GM12878 (cell line): ENCODE measurements at regions not wholly inside any gene's neighbourhood (a gene's known extent, or its start where the extent isn't known, plus 50 kb on each side); places are given as distances from the start of the nearest gene placed in this dataset.

Experiments used
- ATAC-seq: fragments of 200-7000 bp; cut with Tn5 transposase; 3 replicates; pipeline ENCODE4 v1.9.1; 2020; ENCODE audit warnings: mild to moderate bottlenecking, moderate library complexity
- BruUV-seq: library from RNA; stranded (reverse); fragments of 400-500 nt; replicated peaks from 2 replicates; lab custom pipeline; 2021; lab: Mats Ljungman, UMichigan
- CTCF ChIA-PET: fragments of 300-600 bp; sonication (Branson Sonifier 250); formaldehyde crosslinking; extraction: SDS; loops from one replicate; lab custom pipeline; 2021; ENCODE audit warnings: inconsistent platforms; lab: Yijun Ruan, JAX
- POLR2A ChIA-PET: fragments of 350-600 bp; formaldehyde crosslinking; extraction: SDS; loops from one replicate; lab custom pipeline; 2021; ENCODE audit warnings: inconsistent platforms; lab: Charles Lee
- RAD21 ChIA-PET: fragments of 300-600 bp; sonication (Branson Sonifier 250); formaldehyde crosslinking; loops from one replicate; lab custom pipeline; 2023; ENCODE audit warnings: antibody characterized with exemption; ENCODE audit not compliant: unreplicated experiment; lab: Charles Lee
- SMC1A ChIA-PET: fragments of 300-600 bp; sonication (Branson Sonifier 250); formaldehyde crosslinking; loops from one replicate; lab custom pipeline; 2023; ENCODE audit not compliant: unreplicated experiment, uncharacterized antibody; lab: Charles Lee
- DNase-seq: peaks from one replicate; pipeline ENCODE4 v3.0.0-alpha.2; 2011; ENCODE audit warnings: low read depth, low spot score
- FAIRE-seq: peaks from 3 replicates; lab custom pipeline; 2011; peaks lifted over from hg19 to GRCh38; lab: Jason Lieb, UNC
- H2AFZ ChIP-seq: 2 replicates; pipeline ENCODE4 v1.6.0; 2011; ENCODE audit warnings: low read depth, low read length, control low read depth; ENCODE audit not compliant: control insufficient read depth
- H3K27ac ChIP-seq: 2 replicates; pipeline ENCODE4 v1.5.1; 2011; ENCODE audit warnings: control low read depth; ENCODE audit not compliant: control insufficient read depth, insufficient read depth
- H3K27me3 ChIP-seq, 2 experiments: replicated peaks in 1 of 2; 2 replicates each; pipeline versions ENCODE4 v1.6.0 to v1.6.1; 2011; ENCODE audit warnings: low read length in 1 of 2; ENCODE audit not compliant: control insufficient read depth in 2 of 2, insufficient read depth in 2 of 2
- H3K36me3 ChIP-seq, 2 experiments: 2 replicates each; pipeline ENCODE4 v1.5.1; 2011; ENCODE audit warnings: low read length in 1 of 2; ENCODE audit not compliant: control insufficient read depth in 2 of 2, insufficient read depth in 2 of 2
- H3K4me1 ChIP-seq: 2 replicates; pipeline ENCODE4 v1.6.1; 2011; ENCODE audit warnings: mild to moderate bottlenecking, low read length, moderate library complexity, mixed read lengths; ENCODE audit not compliant: control insufficient read depth, insufficient read depth
- H3K4me2 ChIP-seq: 2 replicates; pipeline ENCODE4 v1.6.0; 2011; ENCODE audit warnings: control low read depth; ENCODE audit not compliant: control insufficient read depth, insufficient read depth
- H3K4me3 ChIP-seq: fragments of 200-600 bp; sonication (generic); 2 replicates; pipeline ENCODE4 v1.5.1; 2016
- H3K79me2 ChIP-seq: 2 replicates; pipeline ENCODE4 v1.6.0; 2011; ENCODE audit warnings: low read length; ENCODE audit not compliant: control insufficient read depth, insufficient read depth
- H3K9ac ChIP-seq: 2 replicates; pipeline ENCODE4 v1.8.0; 2011; ENCODE audit warnings: low read length, control low read depth, mixed read lengths; ENCODE audit not compliant: control insufficient read depth, insufficient read depth
- H3K9me3 ChIP-seq: replicated peaks from 3 replicates; pipeline ENCODE4 v1.5.1; 2011; ENCODE audit warnings: mild to moderate bottlenecking, low read length; ENCODE audit not compliant: control insufficient read depth, insufficient read depth
- H4K20me1 ChIP-seq: 2 replicates; pipeline ENCODE4 v1.6.0; 2011; ENCODE audit not compliant: control insufficient read depth, insufficient read depth
- ASH2L ChIP-seq: fragments of 300-600, 200-600 bp; sonication (generic); IDR thresholded peaks from 2 replicates; pipeline ENCODE4 v1.6.1; 2017; ENCODE audit warnings: low read depth, mild to moderate bottlenecking, borderline replicate concordance
- GATAD2B ChIP-seq: fragments of 450-650 bp; conservative IDR thresholded peaks from 2 replicates; pipeline ENCODE4 v1.6.1; 2017; ENCODE audit warnings: low read depth, mild to moderate bottlenecking, moderate library complexity
- LARP7 ChIP-seq: fragments of 450-650 bp; IDR thresholded peaks from 2 replicates; pipeline ENCODE4 v1.6.1; 2017; ENCODE audit warnings: mild to moderate bottlenecking
- POLR2A ChIP-seq: IDR thresholded peaks from 2 replicates; pipeline ENCODE4 v1.6.1; 2011; ENCODE audit warnings: low read depth, mild to moderate bottlenecking, low read length
- RFX5 ChIP-seq: IDR thresholded peaks from 2 replicates; pipeline ENCODE4 v1.6.1; 2011; ENCODE audit warnings: low read depth, low read length, improper control_type of control experiment
- WGBS: methylation state at CpG from one replicate; pipeline ENCODE4 v1.1.6; 2016; ENCODE audit warnings: low lambda C conversion rate; ENCODE audit not compliant: insufficient replicate concordance, insufficient coverage; ENCODE audit errors: missing lambda C conversion rate; 5-methylcytosine and 5-hydroxymethylcytosine counted together
- in situ Hi-C: fragments of 300-500 bp; cut with MboI; formaldehyde crosslinking; loops from 9 replicates; pipeline ENCODE4 v1.14.3; 2018; ENCODE audit warnings: mixed read lengths
- intact Hi-C: fragments of 100-400 bp; cut with micrococcal nuclease; formaldehyde crosslinking; loops from one replicate; pipeline ENCODE4 v1.14.2; 2022; ENCODE audit not compliant: unreplicated experiment
- TF ChIP-seq, protein P1 (sequence below): fragments of 450-650 bp; IDR thresholded peaks from 2 replicates; pipeline ENCODE4 v1.6.1; 2017; ENCODE audit warnings: mild to moderate bottlenecking

DNA sequence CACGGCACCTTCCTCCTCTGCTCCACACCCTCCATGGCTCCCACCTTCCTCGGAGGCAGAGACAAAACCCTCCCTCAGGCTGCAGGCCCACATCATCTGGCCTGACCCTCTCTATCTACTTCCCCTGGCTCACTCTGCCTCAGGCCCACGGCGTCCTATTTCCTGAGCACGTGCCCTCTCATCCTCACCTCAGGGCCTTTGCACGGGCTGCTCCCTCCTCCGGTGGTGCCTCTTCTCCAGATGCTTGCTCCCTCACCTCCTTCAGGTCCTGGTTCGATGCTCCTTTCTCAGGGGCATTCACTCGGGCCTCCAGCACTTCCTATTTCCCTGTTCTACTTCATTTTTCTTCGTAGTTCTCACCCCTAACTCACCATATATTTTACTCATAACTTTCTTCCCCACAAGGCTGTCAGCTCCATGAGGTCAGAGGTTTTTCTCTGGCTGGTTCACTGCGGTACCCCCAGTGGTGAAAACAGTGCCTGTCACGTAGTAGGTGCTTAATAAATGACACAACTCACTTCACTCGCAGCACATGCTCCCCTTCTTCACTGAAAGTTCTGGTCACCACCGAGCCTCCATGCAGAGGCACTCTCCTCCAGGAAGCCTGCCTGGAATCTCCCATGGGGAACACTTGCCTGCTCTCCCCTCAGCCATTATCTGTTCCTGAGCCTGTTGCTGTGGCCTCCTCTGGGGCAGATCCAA lies 130.7 kb downstream of the WNT7A start:
- no TSS peak for BruUV-seq
- WGBS, result 11% methylated on average over 14 of the region's 14 CpGs
- FAIRE-seq (no peak), DNase-seq (no peak), ATAC-seq (no peak)
- H3K4me3 ChIP-seq, result no peak overlapping the region
- no peaks in the 10 kb centered on the region for H4K20me1 ChIP-seq
- no peak overlapping the region for H3K4me2 ChIP-seq
- H3K79me2 ChIP-seq, result no peaks in the 10 kb centered on the region
- CTCF ChIA-PET, result no interaction called here
- H3K9me3 ChIP-seq, result no peaks in the 10 kb centered on the region; the same call in 2 of the 3 replicates
- H3K9ac ChIP-seq, result no peak overlapping the region
- POLR2A ChIA-PET, result no interaction called here
- H3K4me1 ChIP-seq, result no peaks in the 10 kb centered on the region
- in situ Hi-C loops (no loop called here), intact Hi-C loops (no loop called here)
- TF ChIP-seq, protein P1, sequence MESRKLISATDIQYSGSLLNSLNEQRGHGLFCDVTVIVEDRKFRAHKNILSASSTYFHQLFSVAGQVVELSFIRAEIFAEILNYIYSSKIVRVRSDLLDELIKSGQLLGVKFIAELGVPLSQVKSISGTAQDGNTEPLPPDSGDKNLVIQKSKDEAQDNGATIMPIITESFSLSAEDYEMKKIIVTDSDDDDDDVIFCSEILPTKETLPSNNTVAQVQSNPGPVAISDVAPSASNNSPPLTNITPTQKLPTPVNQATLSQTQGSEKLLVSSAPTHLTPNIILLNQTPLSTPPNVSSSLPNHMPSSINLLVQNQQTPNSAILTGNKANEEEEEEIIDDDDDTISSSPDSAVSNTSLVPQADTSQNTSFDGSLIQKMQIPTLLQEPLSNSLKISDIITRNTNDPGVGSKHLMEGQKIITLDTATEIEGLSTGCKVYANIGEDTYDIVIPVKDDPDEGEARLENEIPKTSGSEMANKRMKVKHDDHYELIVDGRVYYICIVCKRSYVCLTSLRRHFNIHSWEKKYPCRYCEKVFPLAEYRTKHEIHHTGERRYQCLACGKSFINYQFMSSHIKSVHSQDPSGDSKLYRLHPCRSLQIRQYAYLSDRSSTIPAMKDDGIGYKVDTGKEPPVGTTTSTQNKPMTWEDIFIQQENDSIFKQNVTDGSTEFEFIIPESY, result no peak
- TF ChIP-seq POLR2A, result no peak
- TF ChIP-seq, all 136 proteins: peak for 0
- Histone ChIP-seq H3K27ac (no peak overlapping the region), H2AFZ (no peak overlapping the region), H3K36me3 (no peaks in the 10 kb centered on the region), H3K27me3 (no peaks in the 10 kb centered on the region)
- ChIA-PET SMC1A (no interaction called here), RAD21 (no interaction called here)

DNA sequence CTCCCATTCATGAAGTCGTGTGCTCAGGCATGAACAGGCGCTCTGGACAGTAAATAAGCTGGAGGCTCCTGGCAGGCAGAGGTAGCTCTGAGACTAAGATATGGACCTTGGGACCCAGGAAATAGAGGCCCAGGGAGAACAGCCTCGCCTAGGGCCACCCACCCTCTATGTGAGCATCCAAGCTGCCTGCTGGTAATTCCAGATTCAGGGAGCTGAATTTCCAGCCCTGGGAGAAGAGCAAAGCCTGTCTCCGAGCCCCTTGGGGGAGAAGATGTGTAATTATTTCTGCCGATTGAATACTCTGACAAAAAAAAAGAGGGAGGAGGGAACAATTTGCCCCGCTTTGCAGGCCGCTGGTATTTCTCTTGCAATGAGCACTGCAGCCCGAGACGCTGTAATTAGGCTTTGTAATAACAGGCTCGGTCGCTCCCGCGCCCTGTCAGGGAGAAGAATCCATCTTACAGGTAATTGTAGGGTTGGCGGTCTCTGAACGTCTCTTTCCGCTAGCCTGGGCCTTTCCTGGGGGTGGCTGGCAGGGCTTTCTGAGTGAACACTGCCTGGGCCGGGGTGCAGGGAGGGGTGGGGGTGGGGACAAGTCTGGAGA lies 131.5 kb downstream of the WNT7A start:
- POLR2A ChIA-PET, result no interaction called here
- no peaks in the 10 kb centered on the region for H3K36me3 ChIP-seq
- H3K4me1 ChIP-seq, result no peaks in the 10 kb centered on the region
- H2AFZ ChIP-seq, result no peak overlapping the region
- TF ChIP-seq LARP7, result no peak
- no peak for TF ChIP-seq ASH2L
- TF ChIP-seq RFX5, result no peak
- TF ChIP-seq GATAD2B, result no peak
- FAIRE-seq, result no peak
- H3K9ac ChIP-seq, result no peak overlapping the region
- RAD21 ChIA-PET, result no interaction called here
- H3K27ac ChIP-seq, result no peak overlapping the region
- H3K79me2 ChIP-seq, result no peaks in the 10 kb centered on the region
- no peak overlapping the region for H3K4me2 ChIP-seq
- 48% methylated on average over 17 of the region's 17 CpGs for WGBS
- in situ Hi-C loops, result no loop called here
- BruUV-seq, result no TSS peak
- H3K4me3 ChIP-seq, result no peak overlapping the region
- CTCF ChIA-PET, result no interaction called here
- intact Hi-C loops, result no loop called here
- no peaks in the 10 kb centered on the region for H4K20me1 ChIP-seq
- DNase-seq, result no peak
- ATAC-seq, result no peak
- H3K9me3 ChIP-seq, result no peaks in the 10 kb centered on the region; the same call in 2 of the 3 replicates
- H3K27me3 ChIP-seq, result no peaks in the 10 kb centered on the region
- SMC1A ChIA-PET, result no interaction called here
